GM12878 (cell line): ENCODE measurements at regions not wholly inside any gene's neighbourhood (a gene's known extent, or its start where the extent isn't known, plus 50 kb on each side); places are given as distances from the start of the nearest gene placed in this dataset.

Experiments
- ATAC-seq: fragments of 200-7000 bp; cut with Tn5 transposase; 3 replicates; pipeline ENCODE4 v1.9.1; 2020; ENCODE audit warnings: mild to moderate bottlenecking, moderate library complexity
- BruUV-seq: library from RNA; stranded (reverse); fragments of 400-500 nt; replicated peaks from 2 replicates; lab custom pipeline; 2021; lab: Mats Ljungman, UMichigan
- CTCF ChIA-PET: fragments of 300-600 bp; sonication (Branson Sonifier 250); formaldehyde crosslinking; extraction: SDS; loops from one replicate; lab custom pipeline; 2021; ENCODE audit warnings: inconsistent platforms; lab: Yijun Ruan, JAX
- POLR2A ChIA-PET: fragments of 350-600 bp; formaldehyde crosslinking; extraction: SDS; loops from one replicate; lab custom pipeline; 2021; ENCODE audit warnings: inconsistent platforms; lab: Charles Lee
- RAD21 ChIA-PET: fragments of 300-600 bp; sonication (Branson Sonifier 250); formaldehyde crosslinking; loops from one replicate; lab custom pipeline; 2023; ENCODE audit warnings: antibody characterized with exemption; ENCODE audit not compliant: unreplicated experiment; lab: Charles Lee
- SMC1A ChIA-PET: fragments of 300-600 bp; sonication (Branson Sonifier 250); formaldehyde crosslinking; loops from one replicate; lab custom pipeline; 2023; ENCODE audit not compliant: unreplicated experiment, uncharacterized antibody; lab: Charles Lee
- DNase-seq: peaks from one replicate; pipeline ENCODE4 v3.0.0-alpha.2; 2011; ENCODE audit warnings: low read depth, low spot score
- FAIRE-seq: peaks from 3 replicates; lab custom pipeline; 2011; peaks lifted over from hg19 to GRCh38; lab: Jason Lieb, UNC
- H2AFZ ChIP-seq: 2 replicates; pipeline ENCODE4 v1.6.0; 2011; ENCODE audit warnings: low read depth, low read length, control low read depth; ENCODE audit not compliant: control insufficient read depth
- H3K27ac ChIP-seq: 2 replicates; pipeline ENCODE4 v1.5.1; 2011; ENCODE audit warnings: control low read depth; ENCODE audit not compliant: control insufficient read depth, insufficient read depth
- H3K27me3 ChIP-seq, 2 experiments: replicated peaks in 1 of 2; 2 replicates each; pipeline versions ENCODE4 v1.6.0 to v1.6.1; 2011; ENCODE audit warnings: low read length in 1 of 2; ENCODE audit not compliant: control insufficient read depth in 2 of 2, insufficient read depth in 2 of 2
- H3K36me3 ChIP-seq, 2 experiments: 2 replicates each; pipeline ENCODE4 v1.5.1; 2011; ENCODE audit warnings: low read length in 1 of 2; ENCODE audit not compliant: control insufficient read depth in 2 of 2, insufficient read depth in 2 of 2
- H3K4me1 ChIP-seq: 2 replicates; pipeline ENCODE4 v1.6.1; 2011; ENCODE audit warnings: mild to moderate bottlenecking, low read length, moderate library complexity, mixed read lengths; ENCODE audit not compliant: control insufficient read depth, insufficient read depth
- H3K4me2 ChIP-seq: 2 replicates; pipeline ENCODE4 v1.6.0; 2011; ENCODE audit warnings: control low read depth; ENCODE audit not compliant: control insufficient read depth, insufficient read depth
- H3K4me3 ChIP-seq: fragments of 200-600 bp; sonication (generic); 2 replicates; pipeline ENCODE4 v1.5.1; 2016
- H3K79me2 ChIP-seq: 2 replicates; pipeline ENCODE4 v1.6.0; 2011; ENCODE audit warnings: low read length; ENCODE audit not compliant: control insufficient read depth, insufficient read depth
- H3K9ac ChIP-seq: 2 replicates; pipeline ENCODE4 v1.8.0; 2011; ENCODE audit warnings: low read length, control low read depth, mixed read lengths; ENCODE audit not compliant: control insufficient read depth, insufficient read depth
- H3K9me3 ChIP-seq: replicated peaks from 3 replicates; pipeline ENCODE4 v1.5.1; 2011; ENCODE audit warnings: mild to moderate bottlenecking, low read length; ENCODE audit not compliant: control insufficient read depth, insufficient read depth
- H4K20me1 ChIP-seq: 2 replicates; pipeline ENCODE4 v1.6.0; 2011; ENCODE audit not compliant: control insufficient read depth, insufficient read depth
- ATF7 ChIP-seq: fragments of 450-650 bp; IDR thresholded peaks from 2 replicates; pipeline ENCODE4 v1.6.1; 2016; ENCODE audit warnings: low read depth, mild to moderate bottlenecking
- BHLHE40 ChIP-seq, 2 experiments: fragments of 450-650 bp in 1 of 2; IDR thresholded peaks; 2 replicates each; pipeline ENCODE4 v1.6.1; 2011 to 2017; ENCODE audit warnings: low read depth in 2 of 2, borderline replicate concordance in 1 of 2, improper control_type of control experiment in 1 of 2, low read length in 1 of 2, mild to moderate bottlenecking in 1 of 2
- FOXM1 ChIP-seq: IDR thresholded peaks from 2 replicates; pipeline ENCODE4 v1.6.1; 2012; ENCODE audit warnings: low read depth, mild to moderate bottlenecking, inconsistent platforms, low read length, moderate library complexity
- MTA2 ChIP-seq: fragments of 450-650 bp; IDR thresholded peaks from 2 replicates; pipeline ENCODE4 v1.6.1; 2016; ENCODE audit warnings: low read depth, mild to moderate bottlenecking, moderate library complexity
- MXI1 ChIP-seq: fragments of 150-350 bp; IDR thresholded peaks from 2 replicates; pipeline ENCODE4 v1.6.1; 2011; ENCODE audit warnings: low read depth, mild to moderate bottlenecking, inconsistent platforms, low read length, improper control_type of control experiment
- NFIC ChIP-seq: IDR thresholded peaks from 2 replicates; pipeline ENCODE4 v1.6.1; 2012; ENCODE audit warnings: low read depth, mild to moderate bottlenecking, inconsistent platforms, low read length, moderate library complexity
- RAD51 ChIP-seq: fragments of 450-650 bp; IDR thresholded peaks from 2 replicates; pipeline ENCODE4 v1.6.1; 2016; ENCODE audit warnings: moderate library complexity, mild to moderate bottlenecking, inconsistent platforms
- SMAD1 ChIP-seq: fragments of 450-650 bp; IDR thresholded peaks from 2 replicates; pipeline ENCODE4 v1.6.1; 2018; ENCODE audit warnings: mild to moderate bottlenecking, low read depth; ENCODE audit not compliant: partially characterized antibody
- SMAD5 ChIP-seq: IDR thresholded peaks from 2 replicates; pipeline ENCODE4 v1.6.1; 2016; ENCODE audit warnings: antibody characterized with exemption, low read depth
- STAT1 ChIP-seq: fragments of 450-650 bp; conservative IDR thresholded peaks from 2 replicates; pipeline ENCODE4 v1.6.1; 2014; ENCODE audit warnings: antibody characterized with exemption, mild to moderate bottlenecking
- WGBS: methylation state at CpG from one replicate; pipeline ENCODE4 v1.1.6; 2016; ENCODE audit warnings: low lambda C conversion rate; ENCODE audit not compliant: insufficient replicate concordance, insufficient coverage; ENCODE audit errors: missing lambda C conversion rate; 5-methylcytosine and 5-hydroxymethylcytosine counted together
- in situ Hi-C: fragments of 300-500 bp; cut with MboI; formaldehyde crosslinking; loops from 9 replicates; pipeline ENCODE4 v1.14.3; 2018; ENCODE audit warnings: mixed read lengths
- intact Hi-C: fragments of 100-400 bp; cut with micrococcal nuclease; formaldehyde crosslinking; loops from one replicate; pipeline ENCODE4 v1.14.2; 2022; ENCODE audit not compliant: unreplicated experiment
- TF ChIP-seq, protein P1 (sequence below): fragments of 450-650 bp; IDR thresholded peaks from 2 replicates; pipeline ENCODE4 v1.6.1; 2016; ENCODE audit warnings: mild to moderate bottlenecking
- TF ChIP-seq, protein P2 (sequence below), 3 experiments: IDR thresholded peaks in 2 of 3; conservative IDR thresholded peaks in 1 of 3; 2 replicates each; pipeline ENCODE4 v1.5.1; 2011; ENCODE audit warnings: low read depth in 3 of 3, low read length in 3 of 3, mild to moderate bottlenecking in 3 of 3, control low read depth in 2 of 3, moderate library complexity in 2 of 3, inconsistent platforms in 1 of 3, mixed read lengths in 1 of 3; ENCODE audit not compliant: control insufficient read depth in 2 of 3, insufficient read depth in 1 of 3; ENCODE audit errors: extremely low read depth in 1 of 3
- TF ChIP-seq, protein P3 (sequence below): IDR thresholded peaks from 2 replicates; pipeline ENCODE4 v1.6.1; 2012; ENCODE audit warnings: low read depth, low read length, improper control_type of control experiment
- TF ChIP-seq, protein P4 (sequence below): fragments of 450-650 bp; conservative IDR thresholded peaks from 2 replicates; pipeline ENCODE4 v1.6.1; 2017; ENCODE audit warnings: mild to moderate bottlenecking, moderate library complexity
- TF ChIP-seq, protein P5 (sequence below): fragments of 450-650 bp; IDR thresholded peaks from 2 replicates; pipeline ENCODE4 v1.6.1; 2017; ENCODE audit warnings: low read depth, mild to moderate bottlenecking, moderate library complexity
- TF ChIP-seq, protein P6 (sequence below): IDR thresholded peaks from 2 replicates; pipeline ENCODE4 v1.6.1; 2011; ENCODE audit warnings: mild to moderate bottlenecking, low read depth, low read length, moderate library complexity; ENCODE audit not compliant: insufficient replicate concordance

DNA sequence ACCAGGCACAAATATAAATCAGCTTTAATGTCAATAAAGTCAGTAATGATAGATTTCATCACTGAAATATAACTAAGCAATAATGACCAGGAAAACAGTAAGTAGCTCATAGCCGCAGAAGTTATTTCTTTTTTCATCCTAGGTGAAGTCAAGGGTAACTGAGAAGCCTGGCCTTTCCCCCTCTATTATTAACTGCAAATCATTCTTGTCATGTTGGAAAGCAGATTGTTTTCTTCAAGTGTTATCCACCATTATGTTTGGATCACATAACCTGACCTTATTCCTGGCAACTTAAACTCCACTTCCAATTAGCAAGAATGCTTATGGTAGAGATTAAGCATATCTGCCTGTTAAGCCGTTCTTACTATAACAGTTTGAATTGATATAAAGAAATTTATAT, 603.4 kb upstream of the FOXG1 start:
- 22% methylated on average over 2 of the region's 2 CpGs for WGBS
- intact Hi-C loops = no loop called here
- no TSS peak for BruUV-seq
- Histone ChIP-seq H3K27ac (no peak overlapping the region), H2AFZ (no peak overlapping the region), H4K20me1 (no peaks in the 10 kb centered on the region), H3K4me3 (no peak overlapping the region), H3K9me3 (no peaks in the 10 kb centered on the region; the same call in 2 of the 3 replicates), H3K79me2 (no peaks in the 10 kb centered on the region), H3K27me3 (no peaks in the 10 kb centered on the region), H3K4me2 (no peak overlapping the region), H3K9ac (no peak overlapping the region), H3K36me3 (no peaks in the 10 kb centered on the region), H3K4me1 (no peaks in the 10 kb centered on the region)
- in situ Hi-C loops = no loop called here
- ATAC-seq (no peak), FAIRE-seq (no peak), DNase-seq (no peak)
- CTCF ChIA-PET = no interaction called here
- SMC1A ChIA-PET = no interaction called here
- RAD21 ChIA-PET = no interaction called here
- POLR2A ChIA-PET = no interaction called here
- TF ChIP-seq SMAD5 (no peak), BHLHE40 (IDR thresholded peaks at IDR 0.05; ENCODE audit: borderline replicate concordance in 1 of 2, low read depth in 2 of 2, low read length in 1 of 2) (no peak), SMAD1 (no peak), RAD51 (no peak), NFIC (no peak), FOXM1 (no peak), STAT1 (no peak), MXI1 (no peak), MTA2 (no peak), ATF7 (no peak)
- TF ChIP-seq, protein P1, sequence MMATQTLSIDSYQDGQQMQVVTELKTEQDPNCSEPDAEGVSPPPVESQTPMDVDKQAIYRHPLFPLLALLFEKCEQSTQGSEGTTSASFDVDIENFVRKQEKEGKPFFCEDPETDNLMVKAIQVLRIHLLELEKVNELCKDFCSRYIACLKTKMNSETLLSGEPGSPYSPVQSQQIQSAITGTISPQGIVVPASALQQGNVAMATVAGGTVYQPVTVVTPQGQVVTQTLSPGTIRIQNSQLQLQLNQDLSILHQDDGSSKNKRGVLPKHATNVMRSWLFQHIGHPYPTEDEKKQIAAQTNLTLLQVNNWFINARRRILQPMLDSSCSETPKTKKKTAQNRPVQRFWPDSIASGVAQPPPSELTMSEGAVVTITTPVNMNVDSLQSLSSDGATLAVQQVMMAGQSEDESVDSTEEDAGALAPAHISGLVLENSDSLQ = no peak
- TF ChIP-seq, protein P2, sequence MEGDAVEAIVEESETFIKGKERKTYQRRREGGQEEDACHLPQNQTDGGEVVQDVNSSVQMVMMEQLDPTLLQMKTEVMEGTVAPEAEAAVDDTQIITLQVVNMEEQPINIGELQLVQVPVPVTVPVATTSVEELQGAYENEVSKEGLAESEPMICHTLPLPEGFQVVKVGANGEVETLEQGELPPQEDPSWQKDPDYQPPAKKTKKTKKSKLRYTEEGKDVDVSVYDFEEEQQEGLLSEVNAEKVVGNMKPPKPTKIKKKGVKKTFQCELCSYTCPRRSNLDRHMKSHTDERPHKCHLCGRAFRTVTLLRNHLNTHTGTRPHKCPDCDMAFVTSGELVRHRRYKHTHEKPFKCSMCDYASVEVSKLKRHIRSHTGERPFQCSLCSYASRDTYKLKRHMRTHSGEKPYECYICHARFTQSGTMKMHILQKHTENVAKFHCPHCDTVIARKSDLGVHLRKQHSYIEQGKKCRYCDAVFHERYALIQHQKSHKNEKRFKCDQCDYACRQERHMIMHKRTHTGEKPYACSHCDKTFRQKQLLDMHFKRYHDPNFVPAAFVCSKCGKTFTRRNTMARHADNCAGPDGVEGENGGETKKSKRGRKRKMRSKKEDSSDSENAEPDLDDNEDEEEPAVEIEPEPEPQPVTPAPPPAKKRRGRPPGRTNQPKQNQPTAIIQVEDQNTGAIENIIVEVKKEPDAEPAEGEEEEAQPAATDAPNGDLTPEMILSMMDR (IDR thresholded peaks at IDR 0.05 in 2 of 3, conservative IDR thresholded peaks at IDR 0.05 in 1 of 3; ENCODE audit: control insufficient read depth in 2 of 3, extremely low read depth in 1 of 3, insufficient read depth in 1 of 3, low read depth in 3 of 3, low read length in 3 of 3) = no peak
- TF ChIP-seq, protein P3, sequence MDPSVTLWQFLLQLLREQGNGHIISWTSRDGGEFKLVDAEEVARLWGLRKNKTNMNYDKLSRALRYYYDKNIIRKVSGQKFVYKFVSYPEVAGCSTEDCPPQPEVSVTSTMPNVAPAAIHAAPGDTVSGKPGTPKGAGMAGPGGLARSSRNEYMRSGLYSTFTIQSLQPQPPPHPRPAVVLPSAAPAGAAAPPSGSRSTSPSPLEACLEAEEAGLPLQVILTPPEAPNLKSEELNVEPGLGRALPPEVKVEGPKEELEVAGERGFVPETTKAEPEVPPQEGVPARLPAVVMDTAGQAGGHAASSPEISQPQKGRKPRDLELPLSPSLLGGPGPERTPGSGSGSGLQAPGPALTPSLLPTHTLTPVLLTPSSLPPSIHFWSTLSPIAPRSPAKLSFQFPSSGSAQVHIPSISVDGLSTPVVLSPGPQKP = no peak
- TF ChIP-seq, protein P4, sequence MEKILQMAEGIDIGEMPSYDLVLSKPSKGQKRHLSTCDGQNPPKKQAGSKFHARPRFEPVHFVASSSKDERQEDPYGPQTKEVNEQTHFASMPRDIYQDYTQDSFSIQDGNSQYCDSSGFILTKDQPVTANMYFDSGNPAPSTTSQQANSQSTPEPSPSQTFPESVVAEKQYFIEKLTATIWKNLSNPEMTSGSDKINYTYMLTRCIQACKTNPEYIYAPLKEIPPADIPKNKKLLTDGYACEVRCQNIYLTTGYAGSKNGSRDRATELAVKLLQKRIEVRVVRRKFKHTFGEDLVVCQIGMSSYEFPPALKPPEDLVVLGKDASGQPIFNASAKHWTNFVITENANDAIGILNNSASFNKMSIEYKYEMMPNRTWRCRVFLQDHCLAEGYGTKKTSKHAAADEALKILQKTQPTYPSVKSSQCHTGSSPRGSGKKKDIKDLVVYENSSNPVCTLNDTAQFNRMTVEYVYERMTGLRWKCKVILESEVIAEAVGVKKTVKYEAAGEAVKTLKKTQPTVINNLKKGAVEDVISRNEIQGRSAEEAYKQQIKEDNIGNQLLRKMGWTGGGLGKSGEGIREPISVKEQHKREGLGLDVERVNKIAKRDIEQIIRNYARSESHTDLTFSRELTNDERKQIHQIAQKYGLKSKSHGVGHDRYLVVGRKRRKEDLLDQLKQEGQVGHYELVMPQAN = no peak
- TF ChIP-seq, protein P5, sequence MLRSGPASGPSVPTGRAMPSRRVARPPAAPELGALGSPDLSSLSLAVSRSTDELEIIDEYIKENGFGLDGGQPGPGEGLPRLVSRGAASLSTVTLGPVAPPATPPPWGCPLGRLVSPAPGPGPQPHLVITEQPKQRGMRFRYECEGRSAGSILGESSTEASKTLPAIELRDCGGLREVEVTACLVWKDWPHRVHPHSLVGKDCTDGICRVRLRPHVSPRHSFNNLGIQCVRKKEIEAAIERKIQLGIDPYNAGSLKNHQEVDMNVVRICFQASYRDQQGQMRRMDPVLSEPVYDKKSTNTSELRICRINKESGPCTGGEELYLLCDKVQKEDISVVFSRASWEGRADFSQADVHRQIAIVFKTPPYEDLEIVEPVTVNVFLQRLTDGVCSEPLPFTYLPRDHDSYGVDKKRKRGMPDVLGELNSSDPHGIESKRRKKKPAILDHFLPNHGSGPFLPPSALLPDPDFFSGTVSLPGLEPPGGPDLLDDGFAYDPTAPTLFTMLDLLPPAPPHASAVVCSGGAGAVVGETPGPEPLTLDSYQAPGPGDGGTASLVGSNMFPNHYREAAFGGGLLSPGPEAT = no peak
- TF ChIP-seq, protein P6, sequence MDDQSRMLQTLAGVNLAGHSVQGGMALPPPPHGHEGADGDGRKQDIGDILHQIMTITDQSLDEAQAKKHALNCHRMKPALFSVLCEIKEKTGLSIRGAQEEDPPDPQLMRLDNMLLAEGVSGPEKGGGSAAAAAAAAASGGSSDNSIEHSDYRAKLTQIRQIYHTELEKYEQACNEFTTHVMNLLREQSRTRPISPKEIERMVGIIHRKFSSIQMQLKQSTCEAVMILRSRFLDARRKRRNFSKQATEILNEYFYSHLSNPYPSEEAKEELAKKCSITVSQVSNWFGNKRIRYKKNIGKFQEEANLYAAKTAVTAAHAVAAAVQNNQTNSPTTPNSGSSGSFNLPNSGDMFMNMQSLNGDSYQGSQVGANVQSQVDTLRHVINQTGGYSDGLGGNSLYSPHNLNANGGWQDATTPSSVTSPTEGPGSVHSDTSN = no peak
